ENCODE measurements at regions not wholly inside any gene's neighbourhood (a gene's known extent, or its start where the extent isn't known, plus 50 kb on each side); places are given as distances from the start of the nearest gene placed in this dataset.

DNA sequence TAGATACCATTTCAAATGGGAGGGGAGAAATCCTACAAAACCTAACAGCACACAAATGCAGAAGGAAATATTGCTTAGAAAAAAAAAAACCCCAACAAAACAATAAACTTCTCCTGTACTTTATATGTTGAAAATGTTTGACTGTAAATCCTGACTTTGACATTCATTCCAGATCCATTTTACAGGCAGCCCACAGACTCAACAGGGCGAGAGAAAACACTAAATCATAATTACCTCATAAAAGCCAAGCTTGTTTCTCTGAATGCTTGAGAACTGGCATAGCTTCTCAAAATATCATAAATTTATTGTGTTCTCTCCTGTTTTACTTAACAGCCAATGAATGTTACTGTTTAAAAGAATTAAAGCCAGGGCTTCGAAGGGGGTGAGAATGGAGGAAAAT lies 273.2 kb downstream of the CD83 start:
- Histone ChIP-seq H3K36me3 (no peaks in the 10 kb centered on the region), H3K4me3 (no peak overlapping the region), H3K4me1 (no peaks in the 10 kb centered on the region), H3K27ac (no peak overlapping the region), H3K27me3 (peaks cover 0 to 4% (median 0%) of the 10 kb centered on the region in 3 donors), H3K9me3 (no peaks in the 10 kb centered on the region)
- intact Hi-C loops (cut with DNase I; ENCODE audit: low total_unique reads) (no loop called here), in situ Hi-C loops (cut with MboI; ENCODE audit: low sequenced_read_pairs in 4 of 4) (no loop called here)
- TF ChIP-seq, protein P1, sequence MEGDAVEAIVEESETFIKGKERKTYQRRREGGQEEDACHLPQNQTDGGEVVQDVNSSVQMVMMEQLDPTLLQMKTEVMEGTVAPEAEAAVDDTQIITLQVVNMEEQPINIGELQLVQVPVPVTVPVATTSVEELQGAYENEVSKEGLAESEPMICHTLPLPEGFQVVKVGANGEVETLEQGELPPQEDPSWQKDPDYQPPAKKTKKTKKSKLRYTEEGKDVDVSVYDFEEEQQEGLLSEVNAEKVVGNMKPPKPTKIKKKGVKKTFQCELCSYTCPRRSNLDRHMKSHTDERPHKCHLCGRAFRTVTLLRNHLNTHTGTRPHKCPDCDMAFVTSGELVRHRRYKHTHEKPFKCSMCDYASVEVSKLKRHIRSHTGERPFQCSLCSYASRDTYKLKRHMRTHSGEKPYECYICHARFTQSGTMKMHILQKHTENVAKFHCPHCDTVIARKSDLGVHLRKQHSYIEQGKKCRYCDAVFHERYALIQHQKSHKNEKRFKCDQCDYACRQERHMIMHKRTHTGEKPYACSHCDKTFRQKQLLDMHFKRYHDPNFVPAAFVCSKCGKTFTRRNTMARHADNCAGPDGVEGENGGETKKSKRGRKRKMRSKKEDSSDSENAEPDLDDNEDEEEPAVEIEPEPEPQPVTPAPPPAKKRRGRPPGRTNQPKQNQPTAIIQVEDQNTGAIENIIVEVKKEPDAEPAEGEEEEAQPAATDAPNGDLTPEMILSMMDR (IDR thresholded peaks at IDR 0.05 in 4 of 5, conservative IDR thresholded peaks at IDR 0.05 in 1 of 5), result no peak
- TF ChIP-seq POLR2A (IDR thresholded peaks at IDR 0.05), result no peak
- ATAC-seq (no peak), DNase-seq (no peak)

DNA sequence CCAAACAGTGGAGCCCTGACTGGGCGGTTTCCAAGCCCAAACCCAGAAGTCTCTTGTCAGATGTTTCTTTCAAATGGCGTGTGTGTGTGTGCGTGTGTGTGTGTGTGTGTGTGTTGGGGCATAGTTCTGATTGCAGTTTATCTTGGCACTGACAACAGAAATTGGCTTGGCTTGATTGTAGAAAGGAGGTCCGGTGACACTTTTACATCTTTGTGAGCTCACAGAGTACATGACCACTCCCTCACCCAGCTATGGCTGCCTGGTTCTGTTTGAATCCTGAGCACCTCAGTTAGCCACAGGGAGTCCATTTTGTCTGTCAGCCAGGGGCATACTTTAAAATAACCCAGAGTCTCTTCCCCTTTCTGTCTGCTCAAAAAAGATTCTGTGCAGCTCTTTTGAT lies 276.3 kb downstream of the CD83 start:
- no peak for TF ChIP-seq POLR2A (IDR thresholded peaks at IDR 0.05)
- TF ChIP-seq, protein P1 (IDR thresholded peaks at IDR 0.05 in 4 of 5, conservative IDR thresholded peaks at IDR 0.05 in 1 of 5), result no peak
- peaks cover 0 to 9% (median 9%) of the 10 kb centered on the region in 3 donors for H3K27me3 ChIP-seq
- in situ Hi-C loops (cut with MboI; ENCODE audit: low sequenced_read_pairs in 4 of 4), result no loop called here

DNA sequence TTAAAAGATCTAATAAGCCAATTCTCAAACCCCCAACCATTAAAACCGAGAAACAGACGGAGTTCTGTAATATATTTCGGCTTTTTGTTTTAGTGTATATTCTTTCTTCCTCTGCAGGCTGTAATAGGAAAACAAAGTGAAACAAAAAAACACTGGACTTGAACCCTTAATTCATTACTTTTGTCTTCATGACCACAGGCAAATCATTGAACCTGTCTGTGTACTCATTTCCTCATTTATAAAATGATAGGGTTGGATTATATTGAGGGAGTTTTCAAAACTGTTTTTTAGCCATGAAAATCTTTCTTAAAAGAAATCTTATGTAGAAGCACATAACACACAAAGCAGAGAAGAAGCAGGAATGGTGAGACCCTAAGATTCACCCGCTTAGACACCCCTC lies 278.8 kb downstream of the CD83 start:
- no peaks in the 10 kb centered on the region for H3K36me3 ChIP-seq
- in situ Hi-C loops (cut with MboI; ENCODE audit: low sequenced_read_pairs in 4 of 4) (no loop called here), intact Hi-C loops (cut with DNase I; ENCODE audit: low total_unique reads) (loop anchor here (5.0 kb wide), 1 partner anchor 184 kb away; no protein-coding TSS in a partner anchor)
- ATAC-seq (no peak), DNase-seq (no peak)
- peaks cover 0 to 9% (median 9%) of the 10 kb centered on the region in 3 donors for H3K27me3 ChIP-seq
- no peaks in the 10 kb centered on the region for H3K9me3 ChIP-seq
- H3K4me3 ChIP-seq, result no peak overlapping the region
- TF ChIP-seq, protein P1 (IDR thresholded peaks at IDR 0.05 in 4 of 5, conservative IDR thresholded peaks at IDR 0.05 in 1 of 5), result no peak
- TF ChIP-seq POLR2A (IDR thresholded peaks at IDR 0.05), result no peak
- H3K4me1 ChIP-seq, result peaks cover 6 to 18% of the 10 kb centered on the region in 2 donors
- no peak overlapping the region for H3K27ac ChIP-seq

More for the DNA sequence above, 276.3 kb downstream of the CD83 start:
- DNase-seq (no peak), ATAC-seq (no peak)
- no peak overlapping the region for H3K27ac ChIP-seq
- intact Hi-C loops (cut with DNase I; ENCODE audit: low total_unique reads), result no loop called here
- H3K4me3 ChIP-seq, result no peak overlapping the region
- H3K36me3 ChIP-seq, result no peaks in the 10 kb centered on the region
- H3K9me3 ChIP-seq, result no peaks in the 10 kb centered on the region
- peaks cover 4 to 5% of the 10 kb centered on the region in 2 donors for H3K4me1 ChIP-seq

DNA sequence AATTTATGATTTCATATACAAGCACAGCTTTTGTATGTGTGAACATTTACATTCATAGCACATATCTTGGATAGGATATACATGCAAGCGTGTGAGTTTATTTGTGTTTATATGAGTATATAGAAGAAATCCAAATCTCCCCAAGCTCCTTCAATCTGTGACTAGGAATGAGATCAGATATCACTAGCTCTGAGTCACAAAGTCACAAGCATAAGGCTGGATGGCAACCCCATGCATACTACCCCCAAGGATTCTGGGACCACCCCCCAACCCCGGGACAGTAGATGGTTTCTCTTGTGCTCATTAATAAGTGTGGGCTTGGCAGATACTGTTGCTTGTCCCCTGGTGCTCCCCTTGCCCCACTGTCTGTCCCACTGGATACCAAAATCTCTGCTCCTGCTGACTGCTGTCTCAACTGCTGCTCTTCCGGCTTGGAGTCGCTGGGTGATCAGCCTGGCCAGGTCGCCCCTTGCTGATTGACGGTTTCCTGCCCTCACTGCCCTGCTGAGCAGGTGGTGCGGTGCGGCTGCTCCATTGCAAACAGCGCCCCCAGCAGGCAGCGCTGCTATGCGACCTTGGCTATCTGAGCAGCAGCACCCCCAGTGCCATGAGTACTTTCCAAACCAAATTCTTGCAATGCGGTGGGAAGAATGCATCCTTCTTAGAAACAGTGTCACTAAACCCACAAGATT lies 279.4 kb downstream of the CD83 start:
- TF ChIP-seq, protein P1 (IDR thresholded peaks at IDR 0.05 in 4 of 5, conservative IDR thresholded peaks at IDR 0.05 in 1 of 5), result peak in 2 of 5 experiments; percentile 20 to 33
- TF ChIP-seq POLR2A (IDR thresholded peaks at IDR 0.05), result no peak
- peak in 1 of 2 donors; percentile 62 for ATAC-seq

More for the DNA sequence above, 279.4 kb downstream of the CD83 start:
- Histone ChIP-seq H3K9me3 (no peaks in the 10 kb centered on the region), H3K27me3 (peaks cover 0 to 9% (median 9%) of the 10 kb centered on the region in 3 donors), H3K4me1 (peaks cover 6 to 20% of the 10 kb centered on the region in 2 donors), H3K36me3 (no peaks in the 10 kb centered on the region), H3K4me3 (no peak overlapping the region), H3K27ac (no peak overlapping the region)
- intact Hi-C loops (cut with DNase I; ENCODE audit: low total_unique reads) (loop anchor here (5.0 kb wide), 1 partner anchor 185 kb away; no protein-coding TSS in a partner anchor), in situ Hi-C loops (cut with MboI; ENCODE audit: low sequenced_read_pairs in 4 of 4) (no loop called here)
- peak in 1 of 2 donors; percentile 15 for DNase-seq
